Keratinocyte (primary cell): ENCODE measurements at regions not wholly inside any gene's neighbourhood (a gene's known extent, or its start where the extent isn't known, plus 50 kb on each side); places are given as distances from the start of the nearest gene placed in this dataset.
A peak's percentile ranks its signal among the peaks of the same experiment; 100 is the strongest.

Experiments
- DNase-seq: peaks from one replicate; pipeline ENCODE4 v3.0.0-alpha.2; 2011; ENCODE audit warnings: low read depth, missing footprints, low spot score
- FAIRE-seq: peaks from 2 replicates; lab custom pipeline; 2011; peaks lifted over from hg19 to GRCh38; lab: Jason Lieb, UNC
- H2AFZ ChIP-seq: 2 replicates; pipeline ENCODE4 v1.6.0; 2012; ENCODE audit warnings: low read length, control low read depth, inconsistent platforms; ENCODE audit not compliant: control insufficient read depth
- H3K27ac ChIP-seq: 2 replicates; pipeline ENCODE4 v1.5.1; 2011; ENCODE audit warnings: low read length; ENCODE audit not compliant: control insufficient read depth, insufficient read depth
- H3K27me3 ChIP-seq: 3 replicates; pipeline ENCODE4 v1.6.0; 2011; ENCODE audit warnings: low read length; ENCODE audit not compliant: control insufficient read depth, insufficient read depth; ENCODE audit errors: extremely low read depth
- H3K36me3 ChIP-seq, 2 experiments: 2 replicates in 1 of 2; 3 replicates in 1 of 2; pipeline ENCODE4 v1.5.1; 2011; ENCODE audit warnings: low read length in 2 of 2, mild to moderate bottlenecking in 1 of 2; ENCODE audit not compliant: control insufficient read depth in 2 of 2, insufficient read depth in 2 of 2; ENCODE audit errors: extremely low read depth in 1 of 2
- H3K4me1 ChIP-seq: 3 replicates; pipeline ENCODE4 v1.5.1; 2011; ENCODE audit warnings: low read length; ENCODE audit not compliant: control insufficient read depth, insufficient read depth; ENCODE audit errors: extremely low read depth
- H3K4me2 ChIP-seq: 3 replicates; pipeline ENCODE4 v1.6.0; 2011; ENCODE audit warnings: low read depth, low read length; ENCODE audit not compliant: control insufficient read depth, insufficient read depth; ENCODE audit errors: extremely low read depth
- H3K4me3 ChIP-seq, 3 experiments: fragments of 200-600 bp in 1 of 3; sonication (generic) in 1 of 3; 2 replicates in 2 of 3; 3 replicates in 1 of 3; pipeline ENCODE4 v1.5.1; 2011 to 2016; ENCODE audit warnings: low read length in 3 of 3, mild to moderate bottlenecking in 3 of 3, control low read depth in 2 of 3, inconsistent platforms in 1 of 3, low read depth in 1 of 3, mixed read lengths in 1 of 3, mixed run types in 1 of 3, moderate library complexity in 1 of 3; ENCODE audit not compliant: control insufficient read depth in 2 of 3, insufficient read depth in 2 of 3; ENCODE audit errors: extremely low read depth in 1 of 3
- H3K79me2 ChIP-seq: 2 replicates; pipeline ENCODE4 v1.6.0; 2012; ENCODE audit warnings: low read length; ENCODE audit not compliant: control insufficient read depth, insufficient read depth
- H3K9ac ChIP-seq: 3 replicates; pipeline ENCODE4 v1.6.0; 2011; ENCODE audit warnings: low read length; ENCODE audit not compliant: control insufficient read depth, insufficient read depth; ENCODE audit errors: extremely low read depth
- H3K9me1 ChIP-seq: 3 replicates; pipeline ENCODE4 v1.6.0; 2011; ENCODE audit warnings: low read length; ENCODE audit not compliant: control insufficient read depth, insufficient read depth; ENCODE audit errors: extremely low read depth
- H3K9me3 ChIP-seq: 2 replicates; pipeline ENCODE4 v1.5.1; 2012; ENCODE audit warnings: low read depth, low read length; ENCODE audit not compliant: control insufficient read depth
- H4K20me1 ChIP-seq: 3 replicates; pipeline ENCODE4 v1.6.0; 2011; ENCODE audit warnings: low read length; ENCODE audit not compliant: control insufficient read depth, insufficient read depth; ENCODE audit errors: extremely low read depth
- CTCF ChIP-seq, 3 experiments: IDR thresholded peaks in 1 of 3; conservative IDR thresholded peaks in 1 of 3; optimal IDR thresholded peaks in 1 of 3; 2 replicates in 2 of 3; 3 replicates in 1 of 3; pipeline versions ENCODE3 to v1.5.1; 2011; ENCODE audit warnings: low read length in 3 of 3, mild to moderate bottlenecking in 3 of 3, moderate library complexity in 2 of 3, control low read depth in 1 of 3, inconsistent platforms in 1 of 3; ENCODE audit not compliant: insufficient read depth in 2 of 3; ENCODE audit errors: extremely low read depth in 1 of 3
- EZH2 ChIP-seq: IDR thresholded peaks from one replicate; pipeline ENCODE4 v1.6.1; 2012; ENCODE audit warnings: inconsistent platforms, mild to moderate bottlenecking, low read length, moderate library complexity
- dilution Hi-C: fragments of 300-500 bp; cut with MboI; formaldehyde crosslinking; loops from one replicate; pipeline ENCODE4 v1.7.0; 2020; ENCODE audit warnings: low sequenced_read_pairs; ENCODE audit not compliant: extremely low pct_ligation_motif_present

- Histone ChIP-seq H3K4me3 (no peak overlapping the region), H3K9me3 (no peaks in the 10 kb centered on the region), H3K27me3 (no peaks in the 10 kb centered on the region), H3K9me1 (peaks cover 5% of the 10 kb centered on the region), H3K79me2 (no peaks in the 10 kb centered on the region), H3K27ac (peak overlapping the region; percentile 53), H3K4me2 (peak overlapping the region; percentile 46), H3K9ac (no peak overlapping the region), H3K4me1 (peaks cover 16% of the 10 kb centered on the region), H3K36me3 (no peaks in the 10 kb centered on the region), H4K20me1 (no peaks in the 10 kb centered on the region), H2AFZ (peak overlapping the region; percentile 10)
- DNase-seq (peak; percentile 87), FAIRE-seq (peak; percentile 97)
- dilution Hi-C loops: loop anchor here (25.0 kb wide), 2 partner anchors 106 to 269 kb away; no protein-coding TSS in a partner anchor
- TF ChIP-seq CTCF (optimal IDR thresholded peaks at IDR 0.05 in 1 of 3, IDR thresholded peaks at IDR 0.05 in 1 of 3, conservative IDR thresholded peaks at IDR 0.05 in 1 of 3; ENCODE audit: extremely low read depth in 1 of 3, insufficient read depth in 2 of 3, low read length in 3 of 3) (peak in 1 of 3 experiments; percentile 5), EZH2 (no peak)
These were observed 79.6 kb upstream of the SPATA12 start for GRCh38 chr3:56980798-56981390.

- Histone ChIP-seq H3K36me3 (no peaks in the 10 kb centered on the region), H4K20me1 (no peaks in the 10 kb centered on the region), H3K4me1 (peaks cover 16% of the 10 kb centered on the region), H2AFZ (no peak overlapping the region), H3K9ac (no peak overlapping the region), H3K27me3 (no peaks in the 10 kb centered on the region), H3K4me3 (no peak overlapping the region), H3K27ac (peak overlapping the region; percentile 53), H3K4me2 (no peak overlapping the region), H3K9me1 (peaks cover 5% of the 10 kb centered on the region), H3K79me2 (no peaks in the 10 kb centered on the region), H3K9me3 (no peaks in the 10 kb centered on the region)
- no peak for DNase-seq
- dilution Hi-C loops: loop anchor here (25.0 kb wide), 2 partner anchors 107 to 268 kb away; no protein-coding TSS in a partner anchor
- no peak for TF ChIP-seq EZH2
- TF ChIP-seq CTCF (optimal IDR thresholded peaks at IDR 0.05 in 1 of 3, IDR thresholded peaks at IDR 0.05 in 1 of 3, conservative IDR thresholded peaks at IDR 0.05 in 1 of 3; ENCODE audit: extremely low read depth in 1 of 3, insufficient read depth in 2 of 3, low read length in 3 of 3): no peak
- no peak for FAIRE-seq
These were observed 80.2 kb upstream of the SPATA12 start for GRCh38 chr3:56980243-56980642.
